Heart right ventricle (tissue), 16 donors: ENCODE measurements at regions not wholly inside any gene's neighbourhood (a gene's known extent, or its start where the extent isn't known, plus 50 kb on each side); places are given as distances from the start of the nearest gene placed in this dataset.

Experiments
- ATAC-seq, 8 donors: fragments of 200-7000 bp; cut with Tn5 transposase; one replicate each; pipeline ENCODE4 v1.9.1; 2020; ENCODE audit warnings: mild to moderate bottlenecking in 8 of 8, moderate library complexity in 8 of 8, moderate number of reproducible peaks in 1 of 8
- DNase-seq, 2 donors: peaks; one replicate each; pipeline ENCODE4 v3.0.0-alpha.2; 2020
- H3K27ac ChIP-seq, 10 donors: fragments of 200-600 bp; sonication (generic) in 2 of 10; one replicate each; pipeline versions ENCODE4 v1.5.0 to v1.8.0; 2020 to 2022; ENCODE audit warnings: mild to moderate bottlenecking in 3 of 10
- H3K27me3 ChIP-seq, 7 donors: fragments of 200-600 bp; one replicate each; pipeline ENCODE4 v1.8.0; 2021 to 2022; ENCODE audit warnings: mild to moderate bottlenecking in 2 of 7
- H3K36me3 ChIP-seq, 9 donors: fragments of 200-600 bp; sonication (generic) in 1 of 9; one replicate each; pipeline versions ENCODE4 v1.5.0 to v1.8.0; 2020 to 2022; ENCODE audit warnings: mild to moderate bottlenecking in 2 of 9
- H3K4me1 ChIP-seq, 9 donors: fragments of 200-600 bp; sonication (generic) in 1 of 9; one replicate each; pipeline versions ENCODE4 v1.5.0 to v1.8.0; 2020 to 2022; ENCODE audit warnings: mild to moderate bottlenecking in 4 of 9
- H3K4me3 ChIP-seq, 10 donors: fragments of 200-600 bp; sonication (generic) in 2 of 10; one replicate each; pipeline versions ENCODE4 v1.5.0 to v1.8.0; 2020 to 2022; ENCODE audit warnings: mild to moderate bottlenecking in 7 of 10, moderate library complexity in 2 of 10
- H3K9me3 ChIP-seq, 11 donors: fragments of 200-600 bp in 10 of 11; sonication (generic) in 2 of 11; one replicate each; pipeline versions ENCODE4 v1.5.0 to v1.8.0; 2013 to 2022; ENCODE audit warnings: mild to moderate bottlenecking in 2 of 11, control low read depth in 1 of 11, moderate library complexity in 1 of 11
- WGBS, 2 donors: extraction: QIAGEN DNeasy Blood & Tissue Kit; methylation state at CpG; one replicate each; pipeline ENCODE4 v1.1.7; 2013; ENCODE audit warnings: inconsistent platforms in 1 of 2; 5-methylcytosine and 5-hydroxymethylcytosine counted together
- intact Hi-C, 10 donors: fragments of 100-400 bp; cut with DNase I; formaldehyde crosslinking; loops; one replicate each; pipeline versions ENCODE4 v1.11.1 to v1.14.2; 2022
- TF ChIP-seq, protein P1 (sequence below), 9 donors: fragments of 200-600 bp; sonication (generic) in 2 of 9; IDR thresholded peaks; one replicate each; pipeline versions ENCODE4 v1.5.0 to v1.8.0; 2021 to 2022; ENCODE audit warnings: antibody characterized with exemption in 9 of 9, mild to moderate bottlenecking in 5 of 9, moderate library complexity in 1 of 9
- donor health status: Arrhythmogenic right ventricular cardiomyopathy.
- donor health status: ischemic (EF 13 %, LVEDD 7.1; RV severe dilation, severe dysfunction).
- donor health status: healthy with polysubstance abuse.
- donor health status: DM: no; HTN: yes; CAD: no.
- donor health status: DM: no; HTN: no; CAD: no.
- donor health status: ischemic (EF 25% LVEDD 6.9; RV normal size, moderate dysfunction).
- donor health status: ischemic (EF 25% LVEDD 5.7; RV mildly dilated, moderate dysfunction).
- donor health status: healthy.
- donor health status: DM: yes; HTN: yes; CAD: no.
- donor health status: Ischemic cardiomyopathy.
- donor health status: ischemic (EF 35%, LVEDD 5.7; RV mildly dilated, moderate dysfunction).
- donor health status: nonischemic (EF 11% LVEDD 7.7; RV severe dilation, severe dysfunction).
- donor health status: DM: yes; HTN: yes; CAD: no.
- donor health status: PGD.
- donor health status: ischemic (EF 29% LVEDD 5.4; RV normal size, mild dysfunction).
- donor health status: nonischemic (EF 23%, LVEDD 6.1; RV moderate dilation, normal function).

DNA sequence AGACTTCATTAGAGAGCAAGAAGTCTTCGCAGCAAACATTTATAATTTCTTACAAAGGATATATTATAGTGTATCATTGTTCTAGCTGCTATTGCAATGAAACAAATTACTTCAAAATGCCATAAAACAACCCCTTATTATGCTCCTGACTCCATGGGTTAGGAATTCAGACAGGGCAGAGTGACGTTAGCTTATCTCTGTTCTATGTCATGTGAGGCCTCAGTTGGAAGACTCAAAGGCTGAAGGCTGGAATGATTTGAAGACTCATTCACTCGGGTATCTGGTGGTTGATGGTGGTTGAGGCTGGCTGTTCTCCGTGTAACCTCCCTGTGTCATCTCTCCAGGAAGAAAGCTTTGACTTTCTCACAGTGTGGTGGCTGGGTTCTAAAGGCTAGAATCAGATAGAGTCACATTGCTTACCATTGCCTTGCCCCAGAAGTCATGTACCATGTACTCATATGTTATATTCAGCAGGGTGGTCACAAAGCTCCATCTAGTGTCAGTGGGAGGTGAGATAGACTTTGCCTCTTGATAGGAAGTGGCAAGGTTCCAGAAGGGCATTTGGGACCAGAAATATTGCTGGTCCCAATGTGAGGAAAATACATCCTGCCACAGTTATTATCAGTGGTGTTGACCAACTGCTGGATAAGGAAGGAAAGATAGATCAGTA is 226.9 kb downstream of the TMEM38B start:
- H3K27me3 ChIP-seq = no peaks in the 10 kb centered on the region

GRCh38 chr9:105928416-105928815 is 234.1 kb downstream of the TMEM38B start:
- TF ChIP-seq, protein P1, sequence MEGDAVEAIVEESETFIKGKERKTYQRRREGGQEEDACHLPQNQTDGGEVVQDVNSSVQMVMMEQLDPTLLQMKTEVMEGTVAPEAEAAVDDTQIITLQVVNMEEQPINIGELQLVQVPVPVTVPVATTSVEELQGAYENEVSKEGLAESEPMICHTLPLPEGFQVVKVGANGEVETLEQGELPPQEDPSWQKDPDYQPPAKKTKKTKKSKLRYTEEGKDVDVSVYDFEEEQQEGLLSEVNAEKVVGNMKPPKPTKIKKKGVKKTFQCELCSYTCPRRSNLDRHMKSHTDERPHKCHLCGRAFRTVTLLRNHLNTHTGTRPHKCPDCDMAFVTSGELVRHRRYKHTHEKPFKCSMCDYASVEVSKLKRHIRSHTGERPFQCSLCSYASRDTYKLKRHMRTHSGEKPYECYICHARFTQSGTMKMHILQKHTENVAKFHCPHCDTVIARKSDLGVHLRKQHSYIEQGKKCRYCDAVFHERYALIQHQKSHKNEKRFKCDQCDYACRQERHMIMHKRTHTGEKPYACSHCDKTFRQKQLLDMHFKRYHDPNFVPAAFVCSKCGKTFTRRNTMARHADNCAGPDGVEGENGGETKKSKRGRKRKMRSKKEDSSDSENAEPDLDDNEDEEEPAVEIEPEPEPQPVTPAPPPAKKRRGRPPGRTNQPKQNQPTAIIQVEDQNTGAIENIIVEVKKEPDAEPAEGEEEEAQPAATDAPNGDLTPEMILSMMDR (IDR thresholded peaks at IDR 0.05) = no peak
- intact Hi-C loops = no loop called here
- WGBS, 2 donors = 76 to 77% methylated on average over 2 of the region's 2 CpGs
- Histone ChIP-seq H3K4me3 (no peak overlapping the region), H3K9me3 (peaks cover 0 to 12% (median 4%) of the 10 kb centered on the region in 11 donors), H3K4me1 (peaks cover 0 to 16% (median 5%) of the 10 kb centered on the region in 9 donors), H3K27me3 (no peaks in the 10 kb centered on the region), H3K36me3 (no peaks in the 10 kb centered on the region), H3K27ac (no peak overlapping the region)
- DNase-seq (no peak), ATAC-seq (no peak)

More for the DNA sequence above, 226.9 kb downstream of the TMEM38B start:
- H3K4me3 ChIP-seq = no peak overlapping the region
- intact Hi-C loops = no loop called here
- 20 to 33% methylated on average over 4 of the region's 4 CpGs for WGBS, 2 donors
- TF ChIP-seq, protein P1 (IDR thresholded peaks at IDR 0.05) = no peak
- no peaks in the 10 kb centered on the region for H3K9me3 ChIP-seq
- peak in 1 of 8 donors; percentile 41 for ATAC-seq
- H3K4me1 ChIP-seq = peaks cover 0 to 8% (median 0%) of the 10 kb centered on the region in 9 donors
- no peak for DNase-seq
- no peak overlapping the region for H3K27ac ChIP-seq
- no peaks in the 10 kb centered on the region for H3K36me3 ChIP-seq

DNA sequence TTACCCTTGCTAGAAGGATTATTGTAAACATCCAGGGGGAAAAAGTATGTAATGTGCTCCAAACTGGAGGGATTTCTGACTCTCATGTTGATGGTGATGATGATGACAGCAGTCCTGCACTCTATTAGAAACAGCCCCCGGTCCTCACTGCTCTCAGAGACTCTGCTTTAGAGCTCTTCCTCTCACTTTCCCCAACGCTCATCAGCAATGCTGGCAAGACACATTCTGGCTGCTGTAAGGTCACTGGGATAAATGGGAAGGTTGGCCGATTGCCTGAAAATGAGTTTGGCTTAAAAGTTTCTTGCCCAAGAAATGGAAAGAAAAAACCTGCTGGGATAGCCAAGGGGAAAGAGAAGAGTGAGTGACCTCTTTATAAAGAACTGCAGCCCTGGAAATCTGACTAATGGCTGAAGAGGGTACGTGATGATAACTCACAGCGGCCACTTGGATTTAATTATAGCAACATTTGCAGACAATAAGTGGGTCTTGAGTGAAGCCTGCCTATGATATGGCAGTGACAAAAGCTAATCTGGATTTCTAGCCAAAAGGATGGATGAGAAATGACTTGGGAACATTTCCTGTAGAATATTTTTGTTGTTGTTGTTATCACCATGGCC is 235.8 kb downstream of the TMEM38B start:
- Histone ChIP-seq H3K27ac (peak overlapping the region in 9 of 10 donors; percentile 16 to 62 (median 53)), H3K27me3 (no peaks in the 10 kb centered on the region), H3K36me3 (no peaks in the 10 kb centered on the region), H3K4me1 (peaks cover 0 to 16% (median 5%) of the 10 kb centered on the region in 9 donors), H3K9me3 (peaks cover 0 to 20% (median 5%) of the 10 kb centered on the region in 11 donors), H3K4me3 (peak overlapping the region in 1 of 10 donors; percentile 3)
- DNase-seq (peak; percentile 8 to 35), ATAC-seq (peak; percentile 28 to 97 (median 92))
- TF ChIP-seq, protein P1 (IDR thresholded peaks at IDR 0.05) = no peak
- intact Hi-C loops = loop anchor here in 1 of 10 donors (5.0 kb wide), 1 partner anchor 273 kb away; no protein-coding TSS in a partner anchor
- 17 to 19% methylated on average over 5 of the region's 5 CpGs for WGBS, 2 donors

- TF ChIP-seq, protein P1 (IDR thresholded peaks at IDR 0.05) = no peak
- Histone ChIP-seq H3K4me3 (no peak overlapping the region), H3K27ac (no peak overlapping the region), H3K9me3 (peaks cover 0 to 20% (median 5%) of the 10 kb centered on the region in 11 donors), H3K4me1 (peaks cover 0 to 16% (median 5%) of the 10 kb centered on the region in 9 donors), H3K27me3 (no peaks in the 10 kb centered on the region), H3K36me3 (no peaks in the 10 kb centered on the region)
- DNase-seq (no peak), ATAC-seq (no peak)
- intact Hi-C loops = loop anchor here in 1 of 10 donors (5.0 kb wide), 1 partner anchor 275 kb away; no protein-coding TSS in a partner anchor
Measured at GRCh38 chr9:105932276-105932675, 237.9 kb downstream of the TMEM38B start.
